Spleen (tissue), 11 donors: ENCODE measurements at regions not wholly inside any gene's neighbourhood (a gene's known extent, or its start where the extent isn't known, plus 50 kb on each side); places are given as distances from the start of the nearest gene placed in this dataset.

Source experiments
- DNase-seq: peaks from one replicate; pipeline ENCODE4 v3.0.0-alpha.2; 2020
- H3K27ac ChIP-seq, 8 donors: fragments of 200-600 bp; sonication (generic) in 7 of 8; 1 replicate in 4 of 8; 2 replicates in 4 of 8; pipeline versions ENCODE4 v1.5.0 to v1.8.0; 2016 to 2021; ENCODE audit warnings: inconsistent platforms in 4 of 8, mild to moderate bottlenecking in 4 of 8, moderate library complexity in 1 of 8
- H3K27me3 ChIP-seq, 7 donors: fragments of 200-600 bp; sonication (generic) in 6 of 7; replicated peaks in 1 of 7; 1 replicate in 4 of 7; 2 replicates in 3 of 7; pipeline versions ENCODE4 v1.5.0 to v1.8.0; 2016 to 2021; ENCODE audit warnings: inconsistent platforms in 3 of 7, mild to moderate bottlenecking in 1 of 7
- H3K36me3 ChIP-seq, 6 donors: fragments of 200-600 bp; sonication (generic) in 5 of 6; 1 replicate in 4 of 6; 2 replicates in 2 of 6; pipeline versions ENCODE4 v1.5.0 to v1.8.0; 2016 to 2021; ENCODE audit warnings: inconsistent platforms in 2 of 6
- H3K4me1 ChIP-seq, 6 donors: fragments of 200-600 bp; sonication (generic) in 5 of 6; 1 replicate in 3 of 6; 2 replicates in 3 of 6; pipeline versions ENCODE4 v1.5.0 to v1.8.0; 2016 to 2021; ENCODE audit warnings: inconsistent platforms in 3 of 6
- H3K4me3 ChIP-seq, 8 donors: fragments of 200-600 bp; sonication (generic) in 7 of 8; 1 replicate in 4 of 8; 2 replicates in 4 of 8; pipeline versions ENCODE4 v1.5.0 to v1.8.0; 2016 to 2021; ENCODE audit warnings: inconsistent platforms in 4 of 8, mild to moderate bottlenecking in 4 of 8, moderate library complexity in 2 of 8
- H3K9me3 ChIP-seq, 8 donors: fragments of 200-600 bp; sonication (generic) in 7 of 8; 1 replicate in 4 of 8; 2 replicates in 4 of 8; pipeline versions ENCODE4 v1.5.0 to v1.8.0; 2016 to 2021; ENCODE audit warnings: inconsistent platforms in 4 of 8
- POLR2A ChIP-seq, 3 donors: fragments of 450-650 bp; IDR thresholded peaks; one replicate each; pipeline ENCODE4 v1.5.1; 2017; ENCODE audit warnings: antibody characterized with exemption in 3 of 3, mild to moderate bottlenecking in 1 of 3
- POLR2AphosphoS5 ChIP-seq, 3 donors: sonication (generic); formaldehyde crosslinking; IDR thresholded peaks; one replicate each; pipeline ENCODE4 v1.5.1; 2017; ENCODE audit warnings: antibody characterized with exemption in 3 of 3
- WGBS, 5 donors: extraction: QIAGEN DNeasy Blood & Tissue Kit in 3 of 5; methylation state at CpG; one replicate each; pipeline versions ENCODE4 v1.1.5 to v1.1.7; 2013 to 2018; 5-methylcytosine and 5-hydroxymethylcytosine counted together
- intact Hi-C: fragments of 100-400 bp; cut with DNase I; formaldehyde crosslinking; loops from one replicate; pipeline ENCODE4 v1.15.0; 2023; ENCODE audit warnings: low total_unique reads
- TF ChIP-seq, protein P1 (sequence below), 11 experiments: fragments of 200-600 bp in 7 of 11; fragments of 450-650 bp in 4 of 11; sonication (generic) in 4 of 11; IDR thresholded peaks in 8 of 11; conservative IDR thresholded peaks in 3 of 11; 1 replicate in 7 of 11; 2 replicates in 4 of 11; pipeline versions ENCODE4 v1.4.0 to v1.8.0; 2016 to 2021; ENCODE audit warnings: antibody characterized with exemption in 11 of 11, inconsistent platforms in 4 of 11, mild to moderate bottlenecking in 1 of 11
- donor health status: healthy with polysubstance abuse.
- donor health status: DM: no; HTN: no; CAD: no; lungs with moderate emphysema.
- donor health status: DM: no; HTN: no; CAD: no.
- donor health status: Bipolar disorder and iron deficiency.
- donor health status: healthy.
- donor health status: DM: no; HTN: no; CAD: no.
- donor health status: DM: yes; HTN: yes; CAD: no.

DNA sequence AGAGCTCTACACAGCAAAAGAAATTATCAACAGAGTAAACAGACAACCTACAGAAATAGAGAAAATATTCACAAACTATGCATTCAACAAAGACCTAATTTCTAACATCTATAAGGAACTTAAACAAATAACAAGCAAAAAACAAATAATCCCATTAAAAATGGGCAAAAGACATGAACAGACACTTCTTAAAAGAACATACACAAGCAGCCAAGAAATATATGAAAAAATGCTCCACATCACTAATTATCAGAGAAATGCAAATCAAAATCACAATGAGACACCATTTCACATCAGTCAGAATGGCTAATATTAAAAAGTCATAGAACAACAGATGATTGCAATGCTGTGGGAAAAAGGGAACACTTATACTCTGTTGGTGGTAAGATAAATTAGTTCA lies 100.7 kb upstream of the LGR5 start:
- TF ChIP-seq POLR2A (IDR thresholded peaks at IDR 0.05), result no peak
- TF ChIP-seq, protein P1, sequence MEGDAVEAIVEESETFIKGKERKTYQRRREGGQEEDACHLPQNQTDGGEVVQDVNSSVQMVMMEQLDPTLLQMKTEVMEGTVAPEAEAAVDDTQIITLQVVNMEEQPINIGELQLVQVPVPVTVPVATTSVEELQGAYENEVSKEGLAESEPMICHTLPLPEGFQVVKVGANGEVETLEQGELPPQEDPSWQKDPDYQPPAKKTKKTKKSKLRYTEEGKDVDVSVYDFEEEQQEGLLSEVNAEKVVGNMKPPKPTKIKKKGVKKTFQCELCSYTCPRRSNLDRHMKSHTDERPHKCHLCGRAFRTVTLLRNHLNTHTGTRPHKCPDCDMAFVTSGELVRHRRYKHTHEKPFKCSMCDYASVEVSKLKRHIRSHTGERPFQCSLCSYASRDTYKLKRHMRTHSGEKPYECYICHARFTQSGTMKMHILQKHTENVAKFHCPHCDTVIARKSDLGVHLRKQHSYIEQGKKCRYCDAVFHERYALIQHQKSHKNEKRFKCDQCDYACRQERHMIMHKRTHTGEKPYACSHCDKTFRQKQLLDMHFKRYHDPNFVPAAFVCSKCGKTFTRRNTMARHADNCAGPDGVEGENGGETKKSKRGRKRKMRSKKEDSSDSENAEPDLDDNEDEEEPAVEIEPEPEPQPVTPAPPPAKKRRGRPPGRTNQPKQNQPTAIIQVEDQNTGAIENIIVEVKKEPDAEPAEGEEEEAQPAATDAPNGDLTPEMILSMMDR (IDR thresholded peaks at IDR 0.05 in 8 of 11, conservative IDR thresholded peaks at IDR 0.05 in 3 of 11), result no peak
- no peak for DNase-seq
- Histone ChIP-seq H3K4me1 (no peaks in the 10 kb centered on the region), H3K36me3 (no peaks in the 10 kb centered on the region), H3K27ac (no peak overlapping the region), H3K9me3 (peaks cover 0 to 19% (median 2%) of the 10 kb centered on the region in 8 donors), H3K27me3 (no peaks in the 10 kb centered on the region), H3K4me3 (no peak overlapping the region)
- intact Hi-C loops, result no loop called here

DNA sequence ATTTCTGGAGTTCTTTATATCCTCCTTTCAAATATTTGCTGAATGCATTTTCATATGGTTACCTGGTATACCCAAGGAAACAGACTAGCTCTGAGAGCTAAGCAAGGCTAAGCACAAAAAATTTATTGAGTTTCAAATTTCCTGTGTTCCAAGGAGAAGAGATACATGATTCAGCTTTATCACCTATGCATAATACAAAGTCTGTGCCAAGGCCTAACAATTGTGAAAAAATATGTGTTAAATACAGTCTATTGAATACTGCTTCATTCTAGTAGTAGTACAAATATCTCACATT lies 103.7 kb upstream of the LGR5 start:
- H3K9me3 ChIP-seq, result peaks cover 0 to 19% (median 2%) of the 10 kb centered on the region in 8 donors
- TF ChIP-seq, protein P1 (IDR thresholded peaks at IDR 0.05 in 8 of 11, conservative IDR thresholded peaks at IDR 0.05 in 3 of 11), result no peak
- TF ChIP-seq POLR2AphosphoS5 (IDR thresholded peaks at IDR 0.05) (no peak), POLR2A (IDR thresholded peaks at IDR 0.05) (no peak)
- no peak for DNase-seq
- H3K36me3 ChIP-seq, result no peaks in the 10 kb centered on the region
- H3K27ac ChIP-seq, result no peak overlapping the region
- no peak overlapping the region for H3K4me3 ChIP-seq
- no peaks in the 10 kb centered on the region for H3K4me1 ChIP-seq
- intact Hi-C loops, result no loop called here
- no peaks in the 10 kb centered on the region for H3K27me3 ChIP-seq

DNA sequence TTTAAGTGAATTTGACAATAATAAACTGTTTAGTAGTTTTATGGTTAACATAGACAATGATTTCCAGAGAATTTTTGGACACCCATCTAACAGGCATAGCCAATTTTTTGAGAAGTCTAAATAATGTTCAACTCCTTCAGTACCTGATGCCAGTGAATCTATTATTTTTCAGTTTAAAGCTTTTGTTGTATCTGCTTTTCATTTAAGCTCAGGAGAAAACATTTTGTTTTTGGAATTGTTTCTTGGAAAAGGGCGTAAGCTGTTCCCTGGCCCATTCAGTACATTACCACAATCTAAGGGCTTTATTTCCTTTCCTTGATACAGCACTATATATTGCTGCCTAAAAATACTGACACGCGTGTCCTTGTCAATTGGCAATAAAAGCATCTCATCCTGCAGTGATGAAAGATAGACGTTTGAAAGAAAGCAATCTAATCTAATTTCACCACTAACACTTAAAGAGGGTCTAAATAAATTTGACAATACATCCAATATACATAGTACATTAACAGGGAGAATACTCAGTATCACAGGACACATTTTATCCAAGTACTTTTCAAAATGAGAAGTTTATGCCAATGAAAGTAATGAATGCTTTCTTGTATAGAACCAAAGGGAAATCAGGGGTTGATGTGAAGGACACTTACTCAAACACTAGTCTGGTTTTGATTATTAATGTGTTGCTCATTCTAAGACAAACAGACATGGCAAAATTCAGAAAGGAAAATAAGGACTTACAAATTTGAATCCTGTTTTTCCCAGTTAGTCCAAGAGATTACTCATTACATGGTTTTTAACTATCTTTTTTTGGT lies 104.2 kb upstream of the LGR5 start:
- 73 to 81% (median 77%) methylated on average over 4 of the region's 4 CpGs for WGBS, 5 donors
- no peak overlapping the region for H3K27ac ChIP-seq
- no peaks in the 10 kb centered on the region for H3K4me1 ChIP-seq
- no peaks in the 10 kb centered on the region for H3K27me3 ChIP-seq
- intact Hi-C loops, result no loop called here
- H3K36me3 ChIP-seq, result no peaks in the 10 kb centered on the region
- H3K9me3 ChIP-seq, result peaks cover 0 to 19% (median 2%) of the 10 kb centered on the region in 8 donors
- H3K4me3 ChIP-seq, result no peak overlapping the region
- TF ChIP-seq POLR2A (IDR thresholded peaks at IDR 0.05) (no peak), POLR2AphosphoS5 (IDR thresholded peaks at IDR 0.05) (no peak)
- TF ChIP-seq, protein P1 (IDR thresholded peaks at IDR 0.05 in 8 of 11, conservative IDR thresholded peaks at IDR 0.05 in 3 of 11), result no peak
- DNase-seq, result no peak

DNA sequence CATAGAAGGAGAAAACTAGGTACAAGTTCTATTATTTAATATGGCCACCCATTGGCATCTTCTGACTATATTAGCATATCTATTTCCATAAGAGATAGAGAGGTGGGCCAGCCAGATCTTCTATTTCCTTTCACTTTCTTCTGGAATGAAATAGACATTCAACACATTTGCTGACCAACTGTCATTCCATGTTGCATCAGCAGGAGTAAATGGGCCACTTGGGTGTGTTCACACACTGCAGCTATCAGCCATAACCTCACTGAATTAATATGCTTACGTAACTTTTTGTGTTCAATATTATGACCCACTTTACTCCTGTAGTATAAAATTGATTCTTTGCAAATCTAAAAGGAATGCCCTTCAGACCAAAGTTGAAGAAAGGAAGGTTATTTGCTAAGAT lies 106.2 kb upstream of the LGR5 start:
- no peak overlapping the region for H3K27ac ChIP-seq
- no peaks in the 10 kb centered on the region for H3K4me1 ChIP-seq
- peaks cover 0 to 6% (median 0%) of the 10 kb centered on the region in 8 donors for H3K9me3 ChIP-seq
- WGBS, 5 donors, result 82 to 97% (median 86%) methylated on average over 1 of the region's 1 CpG
- intact Hi-C loops, result no loop called here
- no peaks in the 10 kb centered on the region for H3K27me3 ChIP-seq
- TF ChIP-seq, protein P1 (IDR thresholded peaks at IDR 0.05 in 8 of 11, conservative IDR thresholded peaks at IDR 0.05 in 3 of 11), result no peak
- TF ChIP-seq POLR2AphosphoS5 (IDR thresholded peaks at IDR 0.05), result no peak
- DNase-seq, result no peak
- H3K36me3 ChIP-seq, result no peaks in the 10 kb centered on the region
- no peak overlapping the region for H3K4me3 ChIP-seq
